Ovary (tissue), 3 donors: ENCODE measurements at regions not wholly inside any gene's neighbourhood (a gene's known extent, or its start where the extent isn't known, plus 50 kb on each side); places are given as distances from the start of the nearest gene placed in this dataset.

Experiments used
- EP300 ChIP-seq: sonication (generic); formaldehyde crosslinking; IDR thresholded peaks from one replicate; pipeline ENCODE4 v1.6.1; 2017; ENCODE audit warnings: antibody characterized with exemption
- POLR2A ChIP-seq: fragments of 450-650 bp; IDR thresholded peaks from one replicate; pipeline ENCODE4 v1.6.1; 2017; ENCODE audit warnings: antibody characterized with exemption, mild to moderate bottlenecking, moderate library complexity
- TF ChIP-seq, protein P1 (sequence below), 3 donors: fragments of 450-650 bp in 2 of 3; fragments of 200-600 bp in 1 of 3; IDR thresholded peaks; one replicate each; pipeline versions ENCODE4 v1.5.1 to v1.8.0; 2016 to 2022; ENCODE audit warnings: antibody characterized with exemption in 3 of 3, mild to moderate bottlenecking in 1 of 3
- donor health status: DM: no; HTN: no; CAD: no.

DNA sequence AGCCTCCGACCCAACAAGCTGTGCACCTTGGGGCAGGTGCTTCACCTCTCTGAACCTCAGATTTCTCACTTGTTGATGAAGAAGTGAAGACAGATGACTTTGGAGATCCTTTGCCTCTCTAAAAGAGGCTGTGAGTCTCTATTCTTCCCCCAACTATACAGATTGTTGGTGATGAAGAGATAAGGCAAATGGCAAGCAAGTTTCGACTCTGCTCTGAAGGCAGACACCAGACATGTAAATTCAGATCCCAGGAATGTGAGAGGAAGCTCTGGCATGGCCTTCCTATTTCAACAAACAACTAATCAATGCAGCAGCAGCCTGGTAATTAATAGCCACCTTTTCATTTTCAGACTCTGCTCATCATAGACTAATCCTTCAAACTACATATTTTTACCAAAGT, 74.2 kb upstream of the EGR2 start:
- TF ChIP-seq, protein P1, sequence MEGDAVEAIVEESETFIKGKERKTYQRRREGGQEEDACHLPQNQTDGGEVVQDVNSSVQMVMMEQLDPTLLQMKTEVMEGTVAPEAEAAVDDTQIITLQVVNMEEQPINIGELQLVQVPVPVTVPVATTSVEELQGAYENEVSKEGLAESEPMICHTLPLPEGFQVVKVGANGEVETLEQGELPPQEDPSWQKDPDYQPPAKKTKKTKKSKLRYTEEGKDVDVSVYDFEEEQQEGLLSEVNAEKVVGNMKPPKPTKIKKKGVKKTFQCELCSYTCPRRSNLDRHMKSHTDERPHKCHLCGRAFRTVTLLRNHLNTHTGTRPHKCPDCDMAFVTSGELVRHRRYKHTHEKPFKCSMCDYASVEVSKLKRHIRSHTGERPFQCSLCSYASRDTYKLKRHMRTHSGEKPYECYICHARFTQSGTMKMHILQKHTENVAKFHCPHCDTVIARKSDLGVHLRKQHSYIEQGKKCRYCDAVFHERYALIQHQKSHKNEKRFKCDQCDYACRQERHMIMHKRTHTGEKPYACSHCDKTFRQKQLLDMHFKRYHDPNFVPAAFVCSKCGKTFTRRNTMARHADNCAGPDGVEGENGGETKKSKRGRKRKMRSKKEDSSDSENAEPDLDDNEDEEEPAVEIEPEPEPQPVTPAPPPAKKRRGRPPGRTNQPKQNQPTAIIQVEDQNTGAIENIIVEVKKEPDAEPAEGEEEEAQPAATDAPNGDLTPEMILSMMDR (IDR thresholded peaks at IDR 0.05) = no peak
- TF ChIP-seq POLR2A (no peak), EP300 (no peak)
